NCI-H187 treated with DMSO at 0.1 percent for 48 hours (cell line): ENCODE measurements at regions not wholly inside any gene's neighbourhood (a gene's known extent, or its start where the extent isn't known, plus 50 kb on each side); places are given as distances from the start of the nearest gene placed in this dataset.
"Not testable (repeated sequence)": the region's sequence is repeated elsewhere in the genome, so short reads cannot be mapped to it uniquely, and the experiment has no call there.

Source experiments
- DNase-seq: peaks from one replicate; lab custom pipeline; 2025; lab: John Stamatoyannopoulos, UW

DNA sequence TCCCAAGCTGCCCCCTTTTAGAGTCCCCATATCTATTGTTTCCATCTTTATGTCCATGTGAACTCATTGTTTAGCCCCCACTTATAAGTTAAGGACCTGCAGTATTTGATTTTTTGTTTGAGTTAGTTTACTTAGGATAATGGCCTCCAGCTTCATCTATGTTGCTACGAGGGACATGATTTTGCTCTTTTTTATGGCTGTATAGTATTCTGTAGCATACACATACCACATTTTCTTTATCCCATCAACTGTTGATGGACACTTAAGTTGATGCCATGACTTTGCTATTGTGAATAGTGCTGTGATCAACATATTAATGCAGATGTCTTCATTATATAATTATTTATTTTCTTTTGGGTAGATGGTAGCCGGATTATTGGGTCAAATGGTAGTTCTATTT lies 576.9 kb downstream of the ANKRD7 start:
- no peak for DNase-seq

DNA sequence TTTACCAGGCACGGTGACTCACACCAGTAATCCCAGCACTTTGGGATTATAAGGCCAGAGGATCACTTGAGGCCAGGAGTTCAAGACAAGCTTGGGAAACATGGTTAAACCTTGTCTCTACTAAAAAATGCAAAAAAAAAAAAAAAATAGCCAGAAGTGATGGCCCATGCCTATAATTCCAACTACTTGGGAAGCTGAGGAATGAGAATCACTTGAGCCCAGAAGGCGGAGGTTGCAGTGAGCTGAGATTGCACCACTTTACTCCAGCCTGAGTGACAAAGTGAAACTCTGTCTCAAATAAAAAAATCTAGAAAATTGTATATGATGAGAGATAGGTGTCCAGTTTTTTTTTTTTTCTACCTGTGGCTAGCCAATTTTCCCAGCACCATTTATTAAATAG lies 578.2 kb downstream of the ANKRD7 start:
- no peak for DNase-seq

GRCh38 chr7:118826246-118826645 lies 601.7 kb downstream of the ANKRD7 start:
- DNase-seq, result no peak

DNA sequence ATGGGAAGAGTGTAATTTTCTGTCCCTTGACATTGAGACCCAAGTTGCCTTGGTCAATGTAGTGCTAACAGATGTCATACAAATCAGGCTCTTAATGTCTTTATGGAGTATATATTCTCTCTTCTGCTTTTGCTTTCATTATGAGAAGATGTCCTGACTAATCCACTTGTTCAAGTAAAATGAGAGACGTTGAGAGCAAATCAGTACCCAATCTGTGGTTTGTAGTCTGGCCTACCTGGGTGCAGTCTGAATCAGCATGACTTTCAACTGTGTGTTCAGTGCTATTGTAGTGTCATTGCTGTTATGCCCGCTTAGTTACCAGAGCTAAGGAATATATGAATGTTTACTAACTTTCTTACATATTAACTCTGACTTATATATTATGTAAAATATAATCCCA lies 612.4 kb downstream of the ANKRD7 start:
- DNase-seq, result no peak

- no peak for DNase-seq
Observed at GRCh38 chr7:118839515-118839914, 615.0 kb downstream of the ANKRD7 start.

- no peak for DNase-seq
Observed at GRCh38 chr7:118843456-118843855, 619.0 kb downstream of the ANKRD7 start.

- DNase-seq, result no peak
Observed at GRCh38 chr7:118844748-118845147, 620.2 kb downstream of the ANKRD7 start.

DNA sequence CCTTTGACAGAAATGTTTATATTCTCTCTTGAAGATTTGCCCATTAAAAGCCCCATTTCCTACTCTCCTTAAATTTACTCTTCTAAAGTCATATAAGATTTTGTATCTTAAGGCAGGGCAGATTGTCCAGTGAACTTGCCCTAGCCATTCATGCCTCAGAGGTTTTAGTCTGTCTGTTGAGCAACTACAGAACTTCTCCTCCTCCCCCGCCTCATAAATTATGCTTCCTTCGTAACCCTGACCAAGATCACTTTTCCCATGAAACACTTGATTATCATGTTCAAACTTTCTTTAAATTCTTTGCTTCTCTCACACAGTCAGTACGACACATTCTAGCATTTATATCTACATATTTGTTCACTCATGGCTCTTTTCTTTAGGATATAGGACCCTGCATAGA lies 621.3 kb downstream of the ANKRD7 start:
- DNase-seq, result no peak

DNA sequence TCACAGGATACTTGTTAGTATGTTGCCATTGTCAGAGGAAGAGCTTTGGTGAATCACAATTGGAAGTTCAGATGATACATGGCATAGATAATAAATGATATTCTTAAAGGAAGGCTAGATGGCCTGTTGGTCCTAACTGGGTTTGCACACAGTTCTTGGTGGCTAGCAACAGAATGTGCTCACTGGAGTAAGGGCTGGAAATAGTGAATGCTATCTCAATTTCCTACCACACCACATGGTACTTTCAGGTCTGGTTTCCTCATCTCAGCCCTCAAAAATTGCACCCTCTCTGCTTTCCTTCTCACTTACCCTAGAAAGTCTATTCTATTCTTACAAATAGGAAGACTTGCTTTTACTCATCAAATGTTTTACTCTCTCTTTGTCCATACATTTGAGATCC lies 622.5 kb downstream of the ANKRD7 start:
- DNase-seq, result no peak

- no peak for DNase-seq
Observed at GRCh38 chr7:118855290-118855689, 630.8 kb downstream of the ANKRD7 start.

GRCh38 chr7:118858651-118859149 lies 634.2 kb downstream of the ANKRD7 start:
- no peak for DNase-seq

- DNase-seq, result no peak
Observed at GRCh38 chr7:118861581-118861980, 637.1 kb downstream of the ANKRD7 start.

DNA sequence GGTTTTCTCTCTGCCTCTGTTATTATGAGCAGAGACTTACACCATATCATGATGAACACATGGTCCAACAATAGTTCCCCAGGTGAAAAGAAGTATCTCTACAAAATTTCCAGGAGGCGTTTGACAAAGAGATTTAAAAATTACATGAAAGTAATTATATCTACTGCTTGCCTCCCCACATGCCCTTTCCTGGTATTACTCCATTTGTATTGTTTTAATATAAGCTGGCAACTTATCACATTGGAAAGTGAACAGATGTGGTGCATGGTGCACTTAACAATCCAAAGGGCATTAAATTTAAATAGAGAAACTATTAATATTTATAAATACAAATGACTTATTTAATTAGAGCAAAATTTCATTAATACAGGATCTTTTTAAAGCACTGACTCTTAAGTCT lies 638.2 kb downstream of the ANKRD7 start:
- DNase-seq, result no peak

DNA sequence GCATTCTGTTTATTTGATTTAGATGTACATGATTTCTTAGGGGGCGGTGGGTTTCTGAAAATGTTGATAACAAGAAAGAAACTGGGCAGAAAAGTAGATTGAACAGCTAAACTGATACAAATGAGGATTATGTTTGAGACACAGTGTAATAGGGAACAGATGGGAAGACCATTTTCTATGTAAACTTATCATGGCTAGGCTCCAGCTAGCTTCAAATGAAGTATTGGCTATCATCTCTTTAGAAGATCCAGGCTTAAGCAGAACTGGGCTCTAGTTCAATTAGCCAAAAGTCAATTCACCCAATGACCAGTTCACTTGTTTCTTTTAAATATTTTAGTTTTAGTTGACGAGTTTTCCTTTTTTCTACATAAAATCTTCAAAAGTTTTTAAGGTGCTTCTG lies 639.5 kb downstream of the ANKRD7 start:
- no peak for DNase-seq

GRCh38 chr7:118867860-118868259 lies 643.4 kb downstream of the ANKRD7 start:
- DNase-seq, result no peak

GRCh38 chr7:118869141-118869540 lies 644.6 kb downstream of the ANKRD7 start:
- DNase-seq, result not testable (repeated sequence)

- DNase-seq, result no peak
Observed at GRCh38 chr7:118870187-118870586, 645.7 kb downstream of the ANKRD7 start.

DNA sequence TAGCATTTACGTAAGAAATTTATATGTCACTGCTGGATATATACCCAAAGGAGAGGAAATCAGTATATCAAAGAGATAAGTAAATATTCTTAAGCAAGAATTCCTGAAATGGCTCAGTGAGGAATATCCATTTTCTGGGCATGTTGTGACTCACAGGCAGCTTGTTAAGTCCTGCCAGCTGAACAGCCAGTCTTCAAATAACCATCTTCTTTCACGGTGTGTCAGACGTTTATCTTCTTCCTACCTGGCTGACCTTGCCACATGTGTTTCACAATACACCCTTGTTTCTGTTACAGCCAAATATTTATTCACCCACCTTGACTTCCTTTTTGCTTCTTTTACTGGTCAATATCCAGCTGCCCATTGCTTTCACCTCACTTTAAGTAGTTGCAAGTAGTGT lies 648.1 kb downstream of the ANKRD7 start:
- no peak for DNase-seq

DNA sequence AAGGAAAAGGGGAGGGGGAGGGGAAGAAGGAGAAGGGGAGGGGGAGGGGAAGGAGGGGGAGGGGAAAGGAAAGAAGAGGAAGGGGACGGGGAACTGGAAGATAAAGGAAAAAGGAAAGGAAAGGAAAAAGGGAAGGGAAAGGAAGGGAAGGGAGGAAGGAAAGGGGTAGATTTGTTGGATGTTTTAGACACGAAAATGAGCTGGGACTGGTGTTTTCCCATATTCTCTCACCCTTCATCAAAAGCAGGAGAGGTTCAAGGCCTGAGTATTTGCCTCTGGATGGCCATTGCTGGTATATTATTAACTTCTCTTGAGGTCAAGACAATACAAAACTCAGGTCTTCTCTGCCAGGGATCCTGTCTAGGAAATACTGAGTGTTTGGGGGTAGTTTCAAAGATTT lies 652.7 kb downstream of the ANKRD7 start:
- no peak for DNase-seq

DNA sequence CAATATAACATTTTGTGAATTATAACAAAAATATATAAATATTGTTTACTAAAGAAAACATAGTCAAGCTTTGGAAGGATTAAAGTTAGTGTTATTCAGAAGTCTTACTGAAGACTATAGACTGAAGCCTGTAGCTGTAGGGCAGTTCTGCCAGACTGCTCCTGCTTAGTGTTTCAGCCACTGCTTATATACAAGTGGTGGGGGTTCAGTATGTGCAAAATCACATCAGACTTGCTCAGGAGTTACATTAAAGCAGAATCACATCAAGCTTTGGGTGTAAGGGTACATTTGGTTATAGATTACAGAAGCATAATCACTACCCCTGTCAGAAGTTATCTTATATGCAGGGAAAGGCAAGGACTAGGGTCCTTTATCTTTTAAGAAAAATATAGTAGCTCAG lies 653.8 kb downstream of the ANKRD7 start:
- no peak for DNase-seq

- no peak for DNase-seq
Observed at GRCh38 chr7:118898284-118898683, 673.8 kb downstream of the ANKRD7 start.

GRCh38 chr7:118902600-118902999 lies 678.1 kb downstream of the ANKRD7 start:
- no peak for DNase-seq

DNA sequence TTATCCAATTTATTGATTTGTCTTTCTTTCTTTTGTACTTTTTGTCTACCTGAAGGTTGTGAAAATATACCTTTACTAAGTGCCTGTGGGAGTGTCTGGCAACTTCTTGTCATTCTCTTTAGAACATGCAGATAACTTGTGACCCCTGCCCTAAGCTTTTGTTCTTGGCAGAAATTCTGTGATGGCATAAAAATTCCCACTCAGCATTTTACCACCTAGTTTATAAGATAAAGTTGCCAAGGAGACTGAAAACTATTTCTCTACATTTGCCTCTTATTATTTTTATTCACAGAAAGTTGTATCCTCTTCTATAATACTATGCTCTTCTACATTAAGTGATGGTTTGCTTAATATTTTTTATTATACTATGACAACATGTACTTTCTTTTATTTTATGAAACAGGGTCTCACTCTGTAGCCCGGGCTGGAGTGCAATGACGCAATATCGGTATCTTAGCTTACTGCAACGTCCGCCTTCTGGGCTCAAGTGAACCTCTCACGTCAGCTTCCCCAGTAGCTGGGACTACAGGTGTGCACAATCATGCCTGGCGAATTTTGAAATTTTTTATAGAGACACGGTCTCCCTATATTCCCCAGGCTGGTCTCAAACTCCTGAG lies 683.5 kb downstream of the ANKRD7 start:
- no peak for DNase-seq

GRCh38 chr7:118916120-118916519 lies 691.6 kb downstream of the ANKRD7 start:
- not testable (repeated sequence) for DNase-seq
